Right renal pelvis (tissue), 4 donors: ENCODE measurements at regions not wholly inside any gene's neighbourhood (a gene's known extent, or its start where the extent isn't known, plus 50 kb on each side); places are given as distances from the start of the nearest gene placed in this dataset.
"Not testable (repeated sequence)": the region's sequence is repeated elsewhere in the genome, so short reads cannot be mapped to it uniquely, and the experiment has no call there.

Source experiments
- DNase-seq, 4 donors: peaks; one replicate each; pipeline ENCODE4 v3.0.0-alpha.2; 2013; ENCODE audit warnings: low read depth in 4 of 4, low spot score in 3 of 4, missing footprints in 1 of 4

DNA sequence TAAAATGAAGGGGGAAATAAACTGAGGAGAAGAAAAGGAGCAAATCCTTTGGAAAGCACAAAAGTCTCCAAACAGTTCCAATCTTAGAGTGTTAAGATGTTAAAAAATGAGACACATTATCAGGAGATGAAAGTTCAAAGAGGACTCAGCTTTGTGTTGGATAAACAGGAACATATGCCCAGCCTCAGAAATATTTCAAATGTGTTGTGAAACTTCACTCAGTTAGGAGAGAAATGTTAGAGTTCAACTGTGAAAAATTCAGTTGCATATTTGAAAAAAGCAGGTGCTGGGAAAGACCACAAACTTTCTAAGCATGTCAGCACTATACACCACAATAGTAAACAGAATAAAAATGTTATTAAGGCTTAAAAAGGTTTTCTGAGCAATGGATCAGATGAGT lies 136.8 kb upstream of the PRKD1 start:
- DNase-seq, result no peak

DNA sequence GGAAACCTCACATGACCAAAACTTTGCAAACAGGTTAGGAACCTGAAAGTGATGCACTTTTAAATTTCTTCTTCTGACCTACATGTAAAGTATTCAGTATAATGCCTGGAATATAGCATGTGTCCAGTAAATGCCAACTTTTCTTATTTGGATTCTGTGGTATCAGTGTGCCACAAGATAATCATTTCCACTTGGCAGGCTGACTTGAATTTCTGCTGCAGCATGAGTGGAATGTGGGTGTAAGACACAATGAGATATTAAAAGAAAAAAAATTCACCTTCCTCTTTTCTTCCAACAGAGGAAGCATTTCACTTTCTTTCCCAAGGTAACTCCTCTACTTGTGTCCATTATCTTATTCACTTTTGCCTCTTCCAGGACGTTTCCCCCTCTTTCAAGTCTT lies 141.9 kb upstream of the PRKD1 start:
- no peak for DNase-seq

DNA sequence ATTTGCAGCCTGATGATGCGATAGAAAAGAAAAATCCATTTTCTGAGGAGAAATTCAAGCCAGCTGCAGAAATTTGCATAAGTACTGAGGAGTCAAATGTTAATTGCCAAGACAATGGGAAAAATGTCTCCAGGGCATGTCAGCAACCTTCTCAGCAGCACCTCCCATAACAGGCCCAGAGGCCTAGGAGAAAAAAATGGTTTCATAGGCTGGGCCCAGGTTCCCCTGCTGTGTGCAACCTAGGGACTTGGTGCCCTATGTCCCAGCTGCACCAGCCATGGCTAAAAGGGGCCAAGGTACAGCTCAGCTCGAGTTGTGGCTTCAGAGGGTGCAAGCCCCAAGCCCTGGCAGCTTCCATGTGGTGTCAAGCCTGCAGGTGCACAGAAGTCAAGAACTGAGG lies 144.8 kb upstream of the PRKD1 start:
- DNase-seq, result not testable (repeated sequence)

DNA sequence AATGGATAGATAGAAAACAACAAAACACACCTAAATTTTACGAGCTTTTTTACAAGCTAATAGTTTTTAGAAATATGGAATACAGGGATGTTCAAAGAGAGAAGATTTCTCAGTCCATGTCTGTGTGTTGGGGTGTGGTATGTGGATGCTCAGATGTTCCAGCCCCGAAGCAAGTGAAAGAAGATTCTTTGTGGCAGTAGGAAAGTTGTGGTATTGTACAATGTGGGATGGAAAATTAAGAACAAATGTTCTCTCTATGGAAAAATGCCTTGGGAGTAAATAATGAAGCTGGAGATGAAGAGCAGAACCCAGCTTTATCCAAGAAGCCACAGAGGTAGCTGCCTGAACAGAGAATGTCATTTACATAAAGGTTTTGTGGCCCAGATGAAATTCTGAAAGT lies 150.3 kb upstream of the PRKD1 start:
- no peak for DNase-seq

DNA sequence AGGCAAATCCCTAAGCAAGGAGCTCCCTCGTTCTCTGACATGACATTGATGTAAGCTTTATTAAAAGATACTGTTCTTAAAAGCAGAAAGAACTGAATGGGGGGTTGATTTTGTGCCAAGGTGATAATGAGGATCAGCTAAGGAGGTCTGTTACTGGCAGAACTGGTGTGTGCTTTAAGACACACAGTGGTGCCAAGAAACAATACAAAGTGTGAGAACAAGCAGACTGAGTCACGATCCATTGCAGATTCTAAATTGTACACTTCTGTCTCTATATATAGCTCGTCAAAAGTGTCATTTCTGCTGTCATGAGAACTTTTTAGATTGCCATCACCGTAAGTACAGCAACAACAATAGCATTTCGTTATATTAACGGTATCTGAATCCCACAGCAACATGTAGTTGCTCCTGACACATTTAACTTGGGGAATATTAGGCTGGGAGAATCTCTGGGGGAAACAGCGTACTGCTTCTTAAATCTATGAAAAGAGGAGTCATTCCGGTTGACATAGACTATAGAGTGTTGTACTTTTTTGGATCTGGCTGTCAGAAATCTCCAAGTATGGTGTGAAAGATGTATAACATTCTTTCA lies 151.3 kb upstream of the PRKD1 start:
- no peak for DNase-seq

DNA sequence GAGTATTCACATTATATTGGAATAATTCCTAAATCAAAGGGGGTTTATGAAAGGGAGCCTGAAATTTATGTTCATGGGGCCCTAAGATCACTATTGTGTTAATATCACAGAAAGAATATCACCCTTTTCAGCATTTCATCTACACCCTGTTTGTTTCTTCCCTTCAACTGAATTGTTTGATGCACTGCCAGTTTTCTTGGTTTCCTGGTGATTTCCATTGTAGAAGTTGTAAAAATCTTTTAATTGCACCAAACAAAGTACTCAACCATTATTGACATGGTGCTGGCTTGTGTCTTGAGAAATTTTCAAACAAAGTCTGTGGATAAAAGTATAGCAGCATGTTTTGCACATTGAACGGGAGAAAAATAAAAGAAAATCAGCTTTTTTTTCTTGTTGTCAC lies 154.8 kb upstream of the PRKD1 start:
- DNase-seq, result no peak

DNA sequence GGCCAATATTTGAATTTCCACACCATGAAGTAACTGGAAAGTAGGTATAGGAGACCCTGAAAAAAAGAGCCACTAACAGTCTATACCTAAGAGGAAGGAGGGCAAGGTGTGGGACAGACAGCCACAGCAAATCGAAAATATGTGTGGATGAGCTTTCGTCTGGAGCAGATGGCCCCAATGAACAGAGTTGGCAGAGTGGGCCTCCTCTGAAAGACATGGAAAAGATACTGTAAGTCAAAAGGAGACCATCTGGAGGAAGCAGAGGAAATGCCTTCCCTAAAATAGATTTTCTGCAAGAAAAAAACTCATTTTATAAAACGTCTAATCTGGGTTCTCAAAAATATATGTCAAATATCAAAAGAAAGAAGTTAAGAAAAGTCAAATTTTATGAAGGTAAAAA lies 157.2 kb upstream of the PRKD1 start:
- DNase-seq, result no peak

DNA sequence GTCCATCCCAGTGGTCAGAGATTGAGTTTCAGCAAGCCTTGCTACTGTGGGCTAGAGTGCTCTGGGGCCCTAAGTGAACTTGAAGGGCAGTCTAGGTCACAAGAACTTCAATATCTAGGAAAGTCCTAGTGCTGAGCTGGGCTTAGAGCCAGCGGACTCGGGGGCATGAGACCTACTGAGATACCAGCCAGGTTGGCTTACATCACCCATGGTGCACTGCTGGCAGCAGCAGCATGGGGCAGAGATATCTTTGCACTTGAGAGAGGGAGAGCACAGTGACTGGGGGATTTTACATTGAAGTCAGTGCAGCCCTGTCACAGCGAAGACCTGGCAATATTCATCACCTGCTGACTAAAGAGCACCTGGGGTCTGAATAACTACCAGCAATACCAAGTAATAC lies 158.3 kb upstream of the PRKD1 start:
- no peak for DNase-seq

DNA sequence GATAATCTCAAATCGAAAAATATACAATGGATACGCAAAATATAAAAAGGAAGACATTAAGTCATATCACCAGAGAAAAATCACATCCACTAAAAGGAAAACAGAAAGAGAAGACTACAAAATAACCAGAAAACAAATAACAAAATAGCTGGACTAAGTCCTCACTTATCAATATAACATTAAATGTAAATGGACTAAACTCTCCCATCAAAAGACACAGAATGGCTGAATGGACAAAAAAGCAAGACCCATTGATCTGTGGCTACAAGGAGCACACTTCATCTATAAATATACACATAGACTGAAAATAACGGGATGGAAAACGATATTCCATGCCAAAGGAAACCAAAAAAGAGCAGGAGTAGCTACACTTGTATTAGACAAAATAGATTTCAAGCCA lies 161.0 kb upstream of the PRKD1 start:
- DNase-seq, result no peak

DNA sequence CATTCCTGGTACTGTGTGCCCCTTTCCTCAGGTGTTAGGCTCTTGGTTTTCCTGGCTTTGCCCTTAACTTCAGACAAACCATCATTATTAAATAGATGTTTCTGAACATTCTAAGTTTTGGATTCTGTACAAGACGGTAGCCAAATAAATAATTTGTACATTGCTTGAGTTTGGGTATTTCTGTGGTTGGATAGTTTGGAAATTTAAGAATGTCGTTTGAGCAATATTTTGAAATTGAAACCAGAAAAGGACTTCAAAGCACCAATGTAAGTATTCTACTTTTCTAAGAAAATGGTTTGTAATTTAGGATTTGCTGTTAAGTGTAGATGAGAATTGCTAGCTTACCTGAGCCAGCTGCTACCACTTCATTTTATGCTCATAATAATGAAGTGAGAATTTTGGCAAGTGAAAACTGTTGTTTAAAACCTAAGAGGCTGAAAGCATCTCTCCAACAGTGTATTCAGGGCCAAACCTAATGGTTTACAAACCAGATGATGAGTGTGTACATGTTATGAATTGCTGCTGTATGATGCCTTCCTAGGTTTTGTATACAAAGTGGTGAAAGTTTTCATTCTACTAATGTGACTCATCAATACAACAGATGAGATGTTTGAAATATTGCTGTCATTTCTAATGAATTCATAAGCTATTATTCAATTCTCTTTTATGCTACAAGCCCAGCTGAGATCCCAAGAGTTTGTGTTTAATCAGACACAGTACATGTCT lies 181.5 kb upstream of the PRKD1 start:
- DNase-seq, result no peak

DNA sequence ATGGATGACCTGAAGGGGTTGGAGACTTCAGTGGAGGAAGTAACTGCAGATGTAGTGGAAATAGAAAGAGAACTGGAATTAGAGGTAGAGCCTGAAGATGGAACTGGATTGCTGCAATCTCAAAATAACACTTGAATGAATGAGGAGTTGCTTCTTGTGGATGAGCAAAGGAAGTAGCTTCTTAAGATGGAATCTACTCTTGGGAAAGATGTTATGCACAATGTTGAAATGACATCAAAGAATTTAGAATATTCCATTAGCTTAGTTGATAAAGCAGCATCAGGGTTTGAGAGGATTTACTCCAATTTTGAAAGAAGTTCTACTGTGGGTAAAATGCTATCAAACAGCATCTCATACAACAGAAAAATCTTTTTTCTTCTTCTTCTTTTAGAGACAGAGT lies 186.4 kb upstream of the PRKD1 start:
- DNase-seq, result no peak

DNA sequence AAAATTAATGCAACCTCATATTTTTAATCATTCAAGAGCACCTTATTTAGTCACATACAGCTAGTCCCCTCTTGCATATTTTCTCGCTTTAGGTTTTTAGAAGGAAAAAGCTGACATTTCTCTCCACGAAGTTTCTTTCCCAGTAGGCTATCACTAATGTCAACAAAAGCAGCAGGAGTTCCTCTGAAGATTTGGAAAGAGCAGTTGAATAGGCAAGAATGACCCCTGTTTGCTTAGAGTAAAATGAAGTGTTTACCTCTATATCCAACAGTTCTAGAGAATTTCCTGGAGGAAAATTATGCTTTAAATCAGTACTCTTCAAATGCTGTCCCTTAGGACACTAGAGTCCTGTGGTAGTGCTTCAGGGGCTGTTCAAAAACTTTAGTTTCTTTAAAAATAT lies 188.1 kb upstream of the PRKD1 start:
- DNase-seq, result no peak

DNA sequence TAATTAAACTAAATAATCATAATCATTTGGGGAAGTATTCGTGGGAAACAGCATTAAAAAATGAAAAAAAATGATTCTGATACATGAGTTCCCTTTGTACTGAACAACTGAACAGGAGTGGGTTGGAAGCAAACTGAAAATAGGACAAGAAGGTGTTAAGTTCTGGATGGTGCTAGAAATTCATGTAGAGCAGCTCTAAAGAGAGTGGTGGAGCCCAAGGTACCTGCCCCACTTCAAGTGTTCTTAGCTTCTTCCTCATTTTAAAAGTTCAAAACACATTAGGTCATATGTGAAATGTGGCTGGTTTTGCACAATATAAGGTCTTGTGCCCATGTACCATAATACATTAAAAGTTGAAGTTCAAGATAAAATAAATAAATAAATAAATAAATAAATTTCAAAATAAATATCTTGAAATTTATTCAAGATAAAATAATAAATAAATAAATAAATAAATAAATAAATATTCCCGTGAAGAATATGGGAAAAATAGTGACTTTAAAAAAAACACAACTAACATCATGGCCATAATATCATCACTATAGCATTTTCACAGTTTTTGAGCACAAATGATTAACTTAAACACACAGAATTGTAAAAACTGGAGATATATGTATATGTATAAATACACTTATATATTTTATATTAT lies 191.5 kb upstream of the PRKD1 start:
- DNase-seq, result no peak

DNA sequence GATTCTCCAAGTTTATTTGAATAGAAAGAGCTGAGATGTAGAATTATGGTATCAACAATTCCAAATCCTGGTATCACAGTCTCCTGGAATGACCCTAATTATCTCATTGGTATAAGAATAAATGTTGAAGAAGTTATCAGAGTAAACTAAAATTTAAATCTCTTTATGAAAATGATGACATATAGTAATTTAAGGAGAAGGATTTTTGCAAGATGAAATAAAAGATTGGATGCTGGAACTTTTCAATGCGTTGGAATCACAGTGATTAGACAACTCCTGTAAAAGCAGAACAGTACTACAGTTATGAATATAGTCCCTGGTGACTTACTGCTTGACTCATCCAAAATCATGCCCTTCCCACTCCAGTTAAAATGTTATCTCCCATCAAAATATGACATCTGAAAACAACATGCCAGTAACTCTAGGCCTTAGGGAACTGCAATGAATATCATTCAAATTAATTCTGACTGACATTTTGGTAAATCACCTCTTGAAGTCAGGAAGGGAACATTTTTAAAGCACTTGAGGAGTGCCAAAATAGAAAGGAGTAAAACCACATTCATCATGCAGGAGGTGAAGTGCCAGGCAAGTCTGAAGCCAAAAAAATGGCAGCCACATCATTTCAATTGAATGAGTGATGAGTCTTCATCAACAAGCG lies 197.8 kb upstream of the PRKD1 start:
- DNase-seq, result no peak

DNA sequence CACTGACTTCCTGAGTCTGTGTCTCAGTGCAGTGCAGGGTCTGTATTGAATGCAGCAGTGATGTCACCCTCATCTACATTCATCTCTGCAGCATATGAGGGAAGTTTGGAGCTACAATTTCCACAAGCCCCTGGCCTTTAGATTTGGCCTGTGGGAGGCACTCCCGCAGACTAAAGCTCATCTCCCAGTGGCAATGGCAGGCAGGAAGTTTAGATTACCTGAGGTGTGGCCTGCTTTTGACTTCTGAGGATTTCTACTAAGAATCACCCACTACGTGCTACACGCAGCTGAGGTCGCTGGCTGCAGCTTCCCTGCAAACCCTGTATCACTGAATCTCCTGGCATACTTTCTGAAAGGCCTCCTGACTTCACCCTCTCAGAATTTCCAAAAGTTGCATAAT lies 202.2 kb upstream of the PRKD1 start:
- no peak for DNase-seq

DNA sequence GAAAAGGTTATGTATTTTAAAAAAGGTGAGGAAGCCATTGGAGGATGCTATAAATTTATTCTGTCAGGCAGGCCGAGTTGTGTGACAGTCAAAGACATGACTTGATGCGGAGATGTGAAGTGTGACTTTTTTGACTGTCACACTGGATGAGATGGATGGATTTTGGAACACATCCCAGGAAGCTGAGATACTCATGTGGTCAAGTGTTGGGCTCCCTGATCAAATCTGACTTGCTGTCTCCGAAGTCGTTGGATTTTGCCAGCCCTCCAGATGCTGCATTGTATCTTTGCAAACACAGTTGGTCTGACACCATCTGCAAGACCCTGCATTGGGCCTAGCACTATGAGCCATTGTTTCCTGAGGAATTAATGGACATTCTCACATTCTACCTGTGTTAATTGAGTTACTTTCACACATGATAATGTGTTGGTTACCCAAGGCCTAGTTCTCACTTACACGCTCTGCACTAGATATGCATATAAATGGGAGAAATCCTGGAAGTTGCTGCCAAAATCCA lies 204.0 kb upstream of the PRKD1 start:
- DNase-seq, result no peak

DNA sequence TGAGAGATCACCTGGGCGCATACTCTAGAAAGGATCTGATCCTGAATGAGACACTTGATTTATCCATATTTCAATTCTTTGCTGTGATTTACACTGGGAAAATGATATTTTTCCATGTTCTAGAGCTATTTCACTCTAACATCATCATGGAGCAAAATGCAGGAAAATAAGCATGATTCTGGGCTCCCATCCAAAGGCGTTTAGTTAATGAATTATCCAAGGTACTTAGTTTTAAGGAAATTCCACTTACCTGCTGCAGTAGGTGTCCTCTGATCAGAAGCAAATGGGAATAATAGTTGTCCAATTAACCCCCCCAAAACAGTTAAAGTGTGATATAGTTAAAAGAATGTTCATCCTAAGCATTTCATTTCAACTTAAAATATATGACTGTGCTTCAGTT lies 204.5 kb upstream of the PRKD1 start:
- no peak for DNase-seq

DNA sequence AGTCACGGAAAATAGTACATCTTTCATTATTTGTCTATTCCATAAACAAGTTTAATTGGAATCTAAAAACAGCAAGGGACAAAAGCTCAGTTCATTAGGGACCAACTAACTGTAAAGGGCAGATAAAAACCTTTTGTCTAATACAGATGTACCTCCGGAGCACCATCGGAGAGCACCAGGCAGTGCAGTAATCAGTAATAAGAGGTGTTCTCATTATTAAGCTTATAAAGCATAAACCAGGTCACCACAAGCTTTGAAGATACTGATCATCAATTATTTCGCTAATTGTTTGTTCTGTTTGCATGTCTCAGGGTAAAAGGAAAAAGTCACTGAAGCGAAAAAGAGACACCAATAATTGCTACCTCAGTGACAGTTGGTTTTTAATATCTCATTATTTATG lies 207.3 kb upstream of the PRKD1 start:
- DNase-seq, result no peak

DNA sequence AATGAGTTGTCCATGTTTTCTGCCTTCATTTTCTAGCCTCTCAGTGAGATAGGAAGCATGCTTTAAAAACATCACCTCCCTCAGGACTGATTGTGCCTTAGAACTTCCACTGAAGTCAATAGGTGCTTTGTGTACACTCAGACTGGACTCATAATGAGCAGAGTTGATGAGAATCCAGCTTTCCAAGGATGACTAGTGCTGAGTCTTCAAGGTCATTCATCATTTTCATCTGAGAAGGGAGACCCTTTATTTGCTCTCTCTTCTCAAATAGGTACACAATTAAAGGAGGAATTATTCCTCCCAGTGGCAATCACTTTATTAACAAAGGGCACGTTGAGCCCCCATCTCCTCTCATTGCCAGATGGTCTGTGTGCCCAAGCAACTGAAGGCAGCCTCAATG lies 210.9 kb upstream of the PRKD1 start:
- DNase-seq, result no peak

DNA sequence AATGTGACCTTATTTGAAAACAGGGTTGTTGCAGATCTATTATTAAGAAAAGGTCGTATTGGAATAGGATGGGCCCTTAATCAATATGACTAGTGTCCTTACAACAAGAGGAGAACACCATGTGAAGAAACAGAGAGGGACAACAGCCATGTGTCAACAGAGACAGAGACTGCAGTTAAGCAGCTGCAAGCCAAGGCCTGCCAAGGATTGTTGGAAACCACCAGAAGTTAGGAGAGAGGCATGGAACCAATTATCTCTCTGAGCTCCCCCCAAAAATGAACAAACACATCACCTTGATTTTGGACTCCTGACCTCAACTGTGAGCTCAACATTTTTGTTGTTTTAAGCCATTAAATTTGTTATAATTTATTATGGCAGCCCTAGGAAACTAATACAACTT lies 214.6 kb upstream of the PRKD1 start:
- DNase-seq, result no peak

DNA sequence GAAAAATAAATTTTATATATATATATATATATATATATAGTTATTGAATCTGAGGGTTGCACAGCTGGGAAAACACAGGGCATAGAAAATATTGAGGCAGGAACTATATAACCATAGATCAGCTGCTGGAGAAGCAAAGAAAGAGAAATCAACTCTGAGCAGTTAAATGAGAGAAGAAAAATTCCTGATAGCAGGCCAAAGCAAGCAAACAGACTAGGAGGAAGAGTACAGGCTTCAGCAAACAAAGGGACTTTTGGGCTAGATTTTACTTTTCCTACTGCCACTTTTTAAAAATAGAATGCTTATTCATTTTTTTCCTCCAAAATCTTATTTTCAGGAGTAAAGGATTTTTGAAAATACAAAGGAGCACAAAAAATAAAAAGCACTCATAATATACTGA lies 216.0 kb upstream of the PRKD1 start:
- no peak for DNase-seq

DNA sequence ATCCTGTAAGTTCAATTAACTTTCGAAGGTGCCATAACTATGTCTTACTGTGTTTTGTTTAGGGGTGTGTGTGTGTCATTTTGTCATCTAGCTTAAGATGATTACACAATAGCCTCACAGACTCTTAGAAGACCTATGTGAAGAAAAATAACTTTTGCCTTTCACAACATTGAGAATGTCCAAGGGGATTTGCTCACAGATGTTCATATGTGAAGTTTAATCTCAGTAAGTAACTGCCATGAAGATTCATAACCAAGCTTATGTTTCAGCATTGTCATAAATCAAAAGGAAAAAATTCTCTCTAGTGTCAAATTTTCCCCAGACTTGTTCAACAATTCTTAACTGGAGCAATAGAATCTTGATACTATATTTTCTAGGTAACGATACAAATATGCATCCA lies 226.1 kb upstream of the PRKD1 start:
- no peak for DNase-seq
